Fibroblast of skin of abdomen (primary cell): ENCODE measurements at regions not wholly inside any gene's neighbourhood (a gene's known extent, or its start where the extent isn't known, plus 50 kb on each side); places are given as distances from the start of the nearest gene placed in this dataset.

Source experiments
- DNase-seq: peaks from one replicate; pipeline ENCODE4 v3.0.0-alpha.2; 2013

- DNase-seq, result no peak
Measured at GRCh38 chr12:115758877-115759620, 518.4 kb downstream of the MED13L start.

GRCh38 chr12:115758183-115758582 lies 519.3 kb downstream of the MED13L start:
- no peak for DNase-seq

- DNase-seq, result no peak
Measured at GRCh38 chr12:115756804-115757203, 520.7 kb downstream of the MED13L start.

- no peak for DNase-seq
Measured at GRCh38 chr12:115756271-115756670, 521.2 kb downstream of the MED13L start.

- DNase-seq, result no peak
Measured at GRCh38 chr12:115755725-115756085, 521.8 kb downstream of the MED13L start.

DNA sequence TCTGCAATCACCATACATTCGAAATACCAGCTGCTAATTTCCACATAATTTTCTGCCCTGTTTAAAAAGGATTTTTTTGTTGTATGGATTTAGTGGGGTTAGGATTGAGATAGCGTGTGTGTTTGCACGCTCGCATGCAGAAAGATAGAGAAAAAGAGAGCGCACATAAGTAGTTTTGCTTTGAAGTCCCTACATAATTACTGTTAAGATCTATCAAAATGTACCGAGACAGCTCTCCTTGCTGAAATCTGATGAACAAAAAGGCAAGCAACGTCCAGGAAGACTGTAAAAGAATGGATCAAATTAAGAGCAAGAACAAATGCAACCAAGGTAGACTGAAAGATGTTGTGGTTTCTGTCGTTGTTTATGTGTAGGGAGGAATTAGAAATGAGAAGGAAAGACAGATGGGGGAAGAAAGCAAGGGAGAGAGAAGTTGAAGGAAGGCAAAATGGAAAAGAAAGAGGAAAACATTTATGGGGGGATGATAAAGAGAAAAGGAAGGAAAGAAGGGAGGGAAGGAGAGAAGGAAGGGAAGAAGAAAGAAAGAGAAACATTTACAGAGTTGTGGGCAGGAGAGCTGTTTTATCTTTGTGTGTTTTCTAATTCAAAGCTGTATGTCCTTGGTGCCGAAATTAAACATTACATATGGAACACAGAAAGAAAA lies 522.3 kb downstream of the MED13L start:
- no peak for DNase-seq

DNA sequence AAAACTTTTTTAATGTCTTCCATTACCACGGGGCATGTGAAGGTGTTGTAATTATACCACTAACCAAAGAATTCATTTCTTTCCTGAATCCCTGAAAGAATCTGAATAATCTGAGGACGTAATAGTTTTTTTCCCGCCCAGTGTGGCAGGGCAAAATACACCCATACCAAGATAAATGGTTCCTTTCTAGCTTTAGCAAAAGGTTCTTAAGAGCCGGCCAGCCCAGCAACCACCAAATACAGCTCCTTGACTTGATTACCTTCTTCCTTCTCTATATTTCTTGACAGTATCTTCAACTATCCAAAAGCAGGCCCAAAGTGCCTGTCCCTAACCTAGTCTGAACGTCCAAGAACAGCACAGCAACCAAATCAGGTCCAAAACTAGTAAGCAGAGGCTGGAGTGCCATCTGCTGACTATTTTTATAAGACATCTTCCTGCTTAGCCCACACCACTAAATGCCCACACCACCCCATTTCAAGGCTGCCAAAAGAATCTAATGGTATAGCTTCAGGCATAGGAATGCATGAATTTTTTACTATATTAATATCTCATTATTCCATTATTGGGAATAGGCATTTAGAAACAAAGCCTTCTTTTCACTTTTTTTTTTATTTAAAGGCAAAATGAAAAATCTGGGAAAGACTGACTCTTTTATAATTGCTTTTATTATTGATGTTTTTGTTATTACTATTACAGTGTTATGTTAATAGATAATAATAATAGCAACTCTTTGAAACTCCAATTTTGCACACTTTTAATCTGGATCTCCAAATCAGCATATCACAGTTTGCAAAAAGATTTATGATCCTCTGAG lies 524.4 kb downstream of the MED13L start:
- peak; percentile 78 for DNase-seq

DNA sequence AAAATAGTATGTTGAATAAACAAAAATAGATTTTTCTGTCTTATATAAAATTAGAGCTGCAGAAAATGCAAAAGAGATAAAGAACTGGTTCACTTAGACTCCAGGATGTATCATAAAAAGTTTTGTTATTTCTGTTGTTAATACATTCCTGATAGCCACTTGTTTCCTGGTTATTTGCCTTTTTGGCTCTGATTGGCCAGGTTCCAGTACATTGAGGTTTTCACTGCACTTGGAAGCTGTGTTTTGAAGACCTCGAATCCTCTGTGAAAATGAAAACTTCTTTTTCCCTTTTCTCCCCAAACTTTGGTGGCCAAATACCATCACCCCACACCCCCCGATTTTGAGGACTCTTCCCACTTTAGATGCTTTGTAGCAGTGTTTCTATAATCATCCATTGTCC lies 525.3 kb downstream of the MED13L start:
- DNase-seq, result peak; percentile 67

DNA sequence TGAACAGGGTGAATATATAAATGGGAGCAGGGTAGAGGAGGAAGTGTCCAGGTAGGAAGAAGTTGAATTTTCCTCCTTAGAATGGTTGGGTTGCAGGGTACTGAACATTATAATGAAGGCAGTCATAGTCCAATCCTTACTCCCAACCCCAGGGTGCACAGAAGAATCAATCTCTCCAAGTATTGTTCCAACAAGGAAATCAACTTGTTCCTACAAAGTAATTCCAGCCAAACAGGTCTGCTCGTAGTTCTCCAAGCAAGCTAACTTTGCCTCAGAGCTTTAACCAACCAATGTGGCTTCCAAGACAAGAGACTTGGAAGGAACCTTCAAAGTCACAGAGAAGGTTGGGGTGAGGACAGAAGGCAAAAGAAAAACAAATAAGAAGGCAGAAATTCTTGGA lies 527.2 kb downstream of the MED13L start:
- no peak for DNase-seq

GRCh38 chr12:115749071-115749841 lies 528.2 kb downstream of the MED13L start:
- peak; percentile 52 for DNase-seq

DNA sequence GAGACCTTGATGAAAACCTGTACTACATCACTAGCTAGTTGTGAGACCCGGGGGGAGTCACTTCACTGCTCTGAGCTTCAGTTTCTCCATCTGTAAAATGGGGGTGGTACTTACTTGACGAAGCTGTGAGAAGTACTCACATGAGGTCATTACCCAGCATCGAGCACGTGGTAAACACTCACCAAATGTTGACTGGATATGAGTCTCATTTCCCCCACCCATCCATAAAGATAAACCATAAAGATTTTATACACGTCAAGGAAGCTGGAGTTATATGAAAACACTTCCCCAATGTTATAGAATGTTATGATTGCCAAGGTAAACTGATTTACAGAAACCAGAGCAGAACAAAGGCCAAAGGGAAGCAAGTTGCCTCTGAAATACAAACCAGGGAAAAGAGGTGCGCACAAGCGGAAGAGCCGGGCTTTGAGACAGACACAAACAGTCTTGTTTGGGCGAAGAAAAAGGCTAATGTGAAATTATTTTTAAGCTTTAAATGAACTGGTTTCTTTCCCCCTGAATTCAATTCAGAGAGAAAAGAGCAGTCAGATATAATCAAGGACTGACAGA lies 536.8 kb downstream of the MED13L start:
- DNase-seq, result no peak

- no peak for DNase-seq
Measured at GRCh38 chr12:115737895-115738294, 539.6 kb downstream of the MED13L start.

- DNase-seq, result no peak
Measured at GRCh38 chr12:115736360-115736759, 541.1 kb downstream of the MED13L start.

DNA sequence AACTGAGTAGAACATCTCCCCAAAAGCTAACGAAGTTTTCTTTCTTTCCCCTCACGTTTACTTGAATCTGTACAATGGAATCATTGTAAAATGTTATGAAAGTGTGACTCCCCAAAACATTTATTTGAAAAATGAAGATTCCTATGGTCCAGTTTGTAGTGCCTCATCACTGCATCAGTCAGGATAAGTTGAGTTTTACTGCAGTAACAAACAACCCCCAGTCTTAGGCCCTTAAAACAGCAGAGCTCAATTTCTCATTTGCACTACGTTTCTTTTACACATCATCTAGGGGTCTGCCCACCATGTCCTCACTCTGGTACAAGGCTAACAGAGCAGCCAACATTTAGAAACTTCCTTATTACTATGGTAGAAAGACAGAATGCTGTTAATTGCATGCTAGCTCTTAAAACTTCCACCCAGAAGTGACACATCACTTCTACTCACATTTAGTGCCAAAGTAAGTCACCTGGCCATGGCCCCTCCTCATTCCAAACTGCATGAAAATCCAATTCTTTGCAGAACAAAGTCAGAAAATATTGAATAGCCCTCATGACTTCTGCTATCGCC lies 546.4 kb downstream of the MED13L start:
- DNase-seq, result no peak

GRCh38 chr12:115726691-115727090 lies 550.8 kb downstream of the MED13L start:
- no peak for DNase-seq

GRCh38 chr12:115722181-115722580 lies 555.3 kb downstream of the MED13L start:
- DNase-seq, result no peak

GRCh38 chr12:115716551-115716950 lies 560.9 kb downstream of the MED13L start:
- no peak for DNase-seq

- DNase-seq, result no peak
Measured at GRCh38 chr12:115712676-115713075, 564.8 kb downstream of the MED13L start.

DNA sequence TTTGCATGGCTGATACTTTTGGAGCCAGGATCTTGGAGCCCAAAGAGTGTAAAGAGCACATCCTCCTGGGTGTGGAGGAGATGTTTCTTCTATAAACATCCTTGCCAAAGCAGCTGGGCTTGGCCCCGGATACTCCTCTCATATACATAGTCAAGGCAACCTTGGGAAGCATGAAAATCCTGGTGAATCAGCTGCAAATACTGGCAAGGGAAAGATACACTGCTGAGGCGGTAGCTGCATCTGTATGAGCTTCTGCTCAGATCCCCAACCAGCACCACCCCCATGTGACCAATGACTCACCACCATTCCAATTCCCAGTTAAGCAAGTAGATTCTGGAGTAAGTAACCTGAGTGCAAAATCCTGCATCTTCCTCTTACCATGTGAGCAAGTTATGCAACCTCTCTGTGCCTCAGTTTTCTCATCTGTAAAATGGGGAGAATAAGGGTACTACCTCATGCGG lies 567.4 kb downstream of the MED13L start:
- peak; percentile 82 for DNase-seq

DNA sequence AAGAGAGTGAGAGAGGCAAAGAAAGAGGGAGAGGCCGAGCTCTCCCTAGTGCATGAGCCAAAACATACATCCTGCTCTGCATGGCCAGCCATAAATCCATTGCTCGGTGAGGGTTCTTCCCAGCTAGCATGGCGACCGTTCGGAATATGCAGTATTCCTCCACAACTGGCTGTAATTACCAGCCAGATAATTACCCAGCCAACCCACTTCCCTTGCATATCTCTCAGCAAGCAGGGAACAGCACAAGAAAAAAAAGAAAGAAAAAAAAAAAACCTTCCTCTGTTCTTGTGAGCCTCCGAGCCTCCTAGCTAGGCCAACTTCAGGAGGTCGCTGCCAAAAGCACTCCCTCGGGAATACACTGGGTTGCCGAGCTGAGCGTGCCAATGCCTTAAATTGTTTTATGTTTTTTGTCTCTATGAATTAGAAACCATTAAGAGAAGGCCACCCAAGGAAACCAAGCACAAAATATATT lies 567.9 kb downstream of the MED13L start:
- DNase-seq, result peak; percentile 51

- no peak for DNase-seq
Measured at GRCh38 chr12:115708801-115709200, 568.7 kb downstream of the MED13L start.
